ENCODE measurements at regions not wholly inside any gene's neighbourhood (a gene's known extent, or its start where the extent isn't known, plus 50 kb on each side); places are given as distances from the start of the nearest gene placed in this dataset.

DNA sequence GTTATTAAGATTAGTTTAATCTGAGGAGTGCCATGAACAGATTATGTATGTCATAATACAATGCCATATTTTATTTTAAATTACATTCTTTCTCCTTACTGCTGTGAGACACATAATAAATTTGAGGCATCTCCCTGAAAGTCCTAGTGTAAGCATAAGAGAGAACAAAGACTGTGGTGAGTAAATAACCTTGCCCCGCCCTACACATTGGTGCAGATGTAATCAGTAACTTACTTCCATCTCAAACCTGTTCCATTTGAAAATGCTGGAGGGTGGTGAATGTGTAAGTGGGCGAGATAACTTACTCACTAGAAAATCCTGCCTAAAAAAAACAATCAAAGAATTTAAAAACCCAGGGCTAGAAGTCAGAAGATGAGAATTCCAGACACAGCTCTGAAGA, 338.1 kb upstream of the SLIT2 start:
- TF ChIP-seq, protein P1, sequence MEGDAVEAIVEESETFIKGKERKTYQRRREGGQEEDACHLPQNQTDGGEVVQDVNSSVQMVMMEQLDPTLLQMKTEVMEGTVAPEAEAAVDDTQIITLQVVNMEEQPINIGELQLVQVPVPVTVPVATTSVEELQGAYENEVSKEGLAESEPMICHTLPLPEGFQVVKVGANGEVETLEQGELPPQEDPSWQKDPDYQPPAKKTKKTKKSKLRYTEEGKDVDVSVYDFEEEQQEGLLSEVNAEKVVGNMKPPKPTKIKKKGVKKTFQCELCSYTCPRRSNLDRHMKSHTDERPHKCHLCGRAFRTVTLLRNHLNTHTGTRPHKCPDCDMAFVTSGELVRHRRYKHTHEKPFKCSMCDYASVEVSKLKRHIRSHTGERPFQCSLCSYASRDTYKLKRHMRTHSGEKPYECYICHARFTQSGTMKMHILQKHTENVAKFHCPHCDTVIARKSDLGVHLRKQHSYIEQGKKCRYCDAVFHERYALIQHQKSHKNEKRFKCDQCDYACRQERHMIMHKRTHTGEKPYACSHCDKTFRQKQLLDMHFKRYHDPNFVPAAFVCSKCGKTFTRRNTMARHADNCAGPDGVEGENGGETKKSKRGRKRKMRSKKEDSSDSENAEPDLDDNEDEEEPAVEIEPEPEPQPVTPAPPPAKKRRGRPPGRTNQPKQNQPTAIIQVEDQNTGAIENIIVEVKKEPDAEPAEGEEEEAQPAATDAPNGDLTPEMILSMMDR (IDR thresholded peaks at IDR 0.05): no peak
- TF ChIP-seq POLR2A (IDR thresholded peaks at IDR 0.05): no peak
